Panc1 (cell line): ENCODE measurements at regions not wholly inside any gene's neighbourhood (a gene's known extent, or its start where the extent isn't known, plus 50 kb on each side); places are given as distances from the start of the nearest gene placed in this dataset.

Experiments used
- CTCF ChIP-seq: fragments of 450-650 bp; IDR thresholded peaks from 2 replicates; pipeline ENCODE4 v1.5.1; 2017; ENCODE audit warnings: mild to moderate bottlenecking
- POLR2AphosphoS5 ChIP-seq: IDR thresholded peaks from 2 replicates; pipeline ENCODE4 v1.6.1; 2012; ENCODE audit warnings: mild to moderate bottlenecking, low read depth, low read length, moderate library complexity
- REST ChIP-seq, 2 experiments: IDR thresholded peaks; 2 replicates each; pipeline ENCODE4 v1.6.1; 2011 to 2012; ENCODE audit warnings: low read depth in 2 of 2, control low read depth in 1 of 2, low read length in 1 of 2, mild to moderate bottlenecking in 1 of 2, moderate library complexity in 1 of 2; ENCODE audit not compliant: insufficient read depth in 1 of 2
- SIN3A ChIP-seq: IDR thresholded peaks from 2 replicates; pipeline ENCODE4 v1.6.1; 2012; ENCODE audit warnings: low read depth, mild to moderate bottlenecking, low read length, moderate library complexity, borderline replicate concordance; ENCODE audit not compliant: insufficient read depth
- TCF7L2 ChIP-seq: IDR thresholded peaks from 2 replicates; pipeline ENCODE4 v1.6.1; 2011; ENCODE audit warnings: mild to moderate bottlenecking, low read depth, low read length, inconsistent platforms

GRCh38 chr9:89706731-89707191 lies 101.9 kb downstream of the GADD45G start:
- no peak for TF ChIP-seq CTCF
- TF ChIP-seq POLR2AphosphoS5 = no peak
- TF ChIP-seq REST (IDR thresholded peaks at IDR 0.05; ENCODE audit: insufficient read depth in 1 of 2, low read depth in 2 of 2, low read length in 1 of 2) = no peak
- TF ChIP-seq TCF7L2 = no peak
- TF ChIP-seq SIN3A = no peak
